ENCODE measurements at regions not wholly inside any gene's neighbourhood (a gene's known extent, or its start where the extent isn't known, plus 50 kb on each side); places are given as distances from the start of the nearest gene placed in this dataset.

DNA sequence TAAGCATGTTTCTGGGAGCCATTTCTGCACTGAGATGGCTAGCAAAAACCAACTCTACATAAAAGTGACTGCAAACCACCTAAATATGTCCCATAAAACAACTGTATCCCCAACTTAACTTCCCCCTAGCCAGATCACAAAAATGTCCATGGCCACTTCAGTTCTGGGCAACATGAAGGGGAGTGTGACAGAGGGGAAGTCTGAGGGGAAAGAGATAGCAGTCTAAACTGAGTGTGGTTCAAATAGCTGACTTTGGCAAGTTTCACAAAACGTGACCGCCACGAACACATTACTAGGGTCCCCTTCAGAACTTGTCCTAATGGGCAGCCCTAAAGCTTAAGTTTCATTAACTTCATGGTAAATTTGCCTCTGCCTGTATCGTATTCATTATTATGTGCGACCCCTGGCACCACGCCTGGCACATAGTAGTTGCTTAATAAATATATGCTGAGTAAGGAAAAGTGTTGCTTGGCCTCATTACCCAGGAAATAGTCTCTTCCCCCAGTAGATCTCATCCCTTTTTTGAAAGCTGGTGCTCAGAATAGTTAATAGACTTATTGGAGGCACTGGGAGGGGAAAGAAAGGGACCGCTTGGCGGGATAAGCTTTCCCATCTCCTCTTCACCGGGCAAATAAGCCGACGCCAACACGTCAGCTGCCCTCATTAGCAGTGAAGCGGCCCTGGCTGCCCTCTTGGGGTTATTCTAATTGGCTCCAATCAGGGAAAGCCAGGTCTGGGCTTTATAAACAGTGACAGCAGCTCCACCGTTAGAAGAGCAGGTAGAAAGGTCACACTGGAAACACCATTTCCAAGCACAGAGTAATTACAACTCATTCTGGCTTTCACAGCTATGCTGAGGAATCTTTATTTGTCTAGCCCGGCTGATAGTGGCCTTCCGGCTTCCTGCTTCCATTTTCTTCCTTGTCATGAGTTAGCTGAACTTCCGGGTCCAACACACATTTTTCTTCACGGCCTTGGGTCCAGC is 122.1 kb downstream of the LRIG2 start:
- FAIRE-seq = no peak
- 64% methylated on average over 18 of the region's 18 CpGs for WGBS (ENCODE audit: low lambda C conversion rate)
- H3K4me2 ChIP-seq (ENCODE audit: low read depth, low read length) = no peak overlapping the region
- H3K4me1 ChIP-seq (ENCODE audit: insufficient read depth, low read length) = no peaks in the 10 kb centered on the region
- 0 out of 5 replicates have a peak, but pooled peaks cover 0 to 2% of the 10 kb centered on the region in 2 experiments for H3K27me3 ChIP-seq (ENCODE audit: control insufficient read depth in 1 of 2, insufficient read depth in 2 of 2, low read length in 2 of 2)
- no peak overlapping the region for H2AFZ ChIP-seq (ENCODE audit: low read length)
- H4K20me1 ChIP-seq (ENCODE audit: insufficient read depth, low read length) = no peaks in the 10 kb centered on the region
- no peak overlapping the region for H3K4me3 ChIP-seq (replicated peaks in 1 of 3; ENCODE audit: insufficient read depth in 1 of 3, low read depth in 2 of 3, low read length in 3 of 3)
- POLR2A ChIA-PET = no interaction called here
- no peaks in the 10 kb centered on the region for H3K36me3 ChIP-seq (replicated peaks in 1 of 2; ENCODE audit: control insufficient read depth in 1 of 2, insufficient read depth in 2 of 2, low read length in 2 of 2)
- TF ChIP-seq, protein P1, sequence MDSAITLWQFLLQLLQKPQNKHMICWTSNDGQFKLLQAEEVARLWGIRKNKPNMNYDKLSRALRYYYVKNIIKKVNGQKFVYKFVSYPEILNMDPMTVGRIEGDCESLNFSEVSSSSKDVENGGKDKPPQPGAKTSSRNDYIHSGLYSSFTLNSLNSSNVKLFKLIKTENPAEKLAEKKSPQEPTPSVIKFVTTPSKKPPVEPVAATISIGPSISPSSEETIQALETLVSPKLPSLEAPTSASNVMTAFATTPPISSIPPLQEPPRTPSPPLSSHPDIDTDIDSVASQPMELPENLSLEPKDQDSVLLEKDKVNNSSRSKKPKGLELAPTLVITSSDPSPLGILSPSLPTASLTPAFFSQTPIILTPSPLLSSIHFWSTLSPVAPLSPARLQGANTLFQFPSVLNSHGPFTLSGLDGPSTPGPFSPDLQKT (CRISPR knock-in tag; IDR thresholded peaks at IDR 0.05; ENCODE audit: borderline replicate concordance) = no peak
- TF ChIP-seq MAFK (conservative IDR thresholded peaks at IDR 0.05 in 1 of 2, IDR thresholded peaks at IDR 0.05 in 1 of 2; ENCODE audit: low read length in 2 of 2) (peak; percentile 75 to 90), MAFF (IDR thresholded peaks at IDR 0.05; ENCODE audit: low read depth, low read length) (peak; percentile 83)
- no peaks in the 10 kb centered on the region for H3K9me3 ChIP-seq (ENCODE audit: low read length)
- H3K27ac ChIP-seq (ENCODE audit: extremely low read length, insufficient read depth, low read length) = no peak overlapping the region
- ATAC-seq = no peak
- DNase-seq (ENCODE audit: low spot score) = no peak
- intact Hi-C loops (cut with micrococcal nuclease; ENCODE audit: unreplicated experiment) (no loop called here), in situ Hi-C loops (cut with HindIII; ENCODE audit: extremely low pct_ligation_motif_present, low pct_unique_long_range_greater_than_20kb) (no loop called here)
- CTCF ChIA-PET (ENCODE audit: low intra/inter-chr PET ratio, low total read pairs) = no interaction called here
- no peak overlapping the region for H3K9ac ChIP-seq (ENCODE audit: insufficient read depth, low read depth, low read length)
- H3K79me2 ChIP-seq (ENCODE audit: insufficient read depth, low read length) = no peaks in the 10 kb centered on the region
- BruUV-seq (replicated peaks) = no TSS peak

- POLR2A ChIA-PET = no interaction called here
- FAIRE-seq = no peak
- Histone ChIP-seq H3K36me3 (replicated peaks in 1 of 2; ENCODE audit: control insufficient read depth in 1 of 2, insufficient read depth in 2 of 2, low read length in 2 of 2) (no peaks in the 10 kb centered on the region), H3K27ac (ENCODE audit: extremely low read length, insufficient read depth, low read length) (no peak overlapping the region), H3K9me3 (ENCODE audit: low read length) (no peaks in the 10 kb centered on the region), H3K79me2 (ENCODE audit: insufficient read depth, low read length) (no peaks in the 10 kb centered on the region), H3K9ac (ENCODE audit: insufficient read depth, low read depth, low read length) (no peak overlapping the region), H3K4me3 (replicated peaks in 1 of 3; ENCODE audit: insufficient read depth in 1 of 3, low read depth in 2 of 3, low read length in 3 of 3) (no peak overlapping the region), H3K4me1 (ENCODE audit: insufficient read depth, low read length) (no peaks in the 10 kb centered on the region), H3K27me3 (ENCODE audit: control insufficient read depth in 1 of 2, insufficient read depth in 2 of 2, low read length in 2 of 2) (no peaks in the 10 kb centered on the region), H2AFZ (ENCODE audit: low read length) (no peak overlapping the region), H3K4me2 (ENCODE audit: low read depth, low read length) (no peak overlapping the region), H4K20me1 (ENCODE audit: insufficient read depth, low read length) (no peaks in the 10 kb centered on the region)
- BruUV-seq (replicated peaks) = no TSS peak
- no peak for TF ChIP-seq ATAD3A (CRISPR knock-in tag; IDR thresholded peaks at IDR 0.05)
- no peak for TF ChIP-seq FUBP1 (CRISPR knock-in tag; IDR thresholded peaks at IDR 0.05; ENCODE audit: borderline replicate concordance)
- CTCF ChIA-PET (ENCODE audit: low intra/inter-chr PET ratio, low total read pairs) = no interaction called here
- WGBS (ENCODE audit: low lambda C conversion rate) = 47% methylated on average over 13 of the region's 13 CpGs
- intact Hi-C loops (cut with micrococcal nuclease; ENCODE audit: unreplicated experiment) = no loop called here
- in situ Hi-C loops (cut with HindIII; ENCODE audit: extremely low pct_ligation_motif_present, low pct_unique_long_range_greater_than_20kb) = no loop called here
- no peak for ATAC-seq
- DNase-seq (ENCODE audit: low spot score) = no peak
These were observed 124.8 kb downstream of the LRIG2 start for GRCh38 chr1:113197719-113198330.
